Rectal smooth muscle tissue (tissue), 1 donor: ENCODE measurements at regions not wholly inside any gene's neighbourhood (a gene's known extent, or its start where the extent isn't known, plus 50 kb on each side); places are given as distances from the start of the nearest gene placed in this dataset.
"Not testable (repeated sequence)": the region's sequence is repeated elsewhere in the genome, so short reads cannot be mapped to it uniquely, and the experiment has no call there.

Experiments
- H3K27ac ChIP-seq: one replicate; pipeline ENCODE4 v1.7.0; 2013; ENCODE audit warnings: low read depth, low read length, inconsistent platforms
- H3K27me3 ChIP-seq: one replicate; pipeline ENCODE4 v1.7.0; 2013; ENCODE audit warnings: low read length; ENCODE audit not compliant: control insufficient read depth, insufficient read depth
- H3K36me3 ChIP-seq: one replicate; pipeline ENCODE4 v1.7.0; 2013; ENCODE audit warnings: low read length; ENCODE audit not compliant: control insufficient read depth, insufficient read depth
- H3K4me1 ChIP-seq: one replicate; pipeline ENCODE4 v1.7.0; 2013; ENCODE audit warnings: low read length; ENCODE audit not compliant: control insufficient read depth, insufficient read depth
- H3K4me3 ChIP-seq: one replicate; pipeline ENCODE4 v1.7.0; 2013; ENCODE audit warnings: low read length
- H3K9ac ChIP-seq: one replicate; pipeline ENCODE4 v1.7.0; 2013; ENCODE audit warnings: low read length

GRCh38 chr6:115121513-115121912 is 778.7 kb upstream of the HS3ST5 start:
- not testable (repeated sequence) for H3K27me3 ChIP-seq, H3K4me3 ChIP-seq, H3K36me3 ChIP-seq, H3K27ac ChIP-seq, H3K9ac ChIP-seq, H3K4me1 ChIP-seq

- Histone ChIP-seq H3K4me3 (no peak overlapping the region), H3K9ac (no peak overlapping the region), H3K36me3 (no peaks in the 10 kb centered on the region), H3K4me1 (no peaks in the 10 kb centered on the region), H3K27me3 (no peaks in the 10 kb centered on the region), H3K27ac (no peak overlapping the region)
Observed at GRCh38 chr6:115120391-115120790, 777.6 kb upstream of the HS3ST5 start.

GRCh38 chr6:115091461-115091860 is 748.6 kb upstream of the HS3ST5 start:
- H3K27ac ChIP-seq, result no peak overlapping the region
- H3K9ac ChIP-seq, result no peak overlapping the region
- H3K4me1 ChIP-seq, result no peaks in the 10 kb centered on the region

GRCh38 chr6:115078555-115078954 is 735.7 kb upstream of the HS3ST5 start:
- H3K4me3 ChIP-seq, result no peak overlapping the region
- no peak overlapping the region for H3K27ac ChIP-seq
- H3K4me1 ChIP-seq, result no peaks in the 10 kb centered on the region
- H3K9ac ChIP-seq, result no peak overlapping the region
- H3K36me3 ChIP-seq, result no peaks in the 10 kb centered on the region
- H3K27me3 ChIP-seq, result no peaks in the 10 kb centered on the region

More at GRCh38 chr6:115091461-115091860, 748.6 kb upstream of the HS3ST5 start:
- Histone ChIP-seq H3K36me3 (no peaks in the 10 kb centered on the region), H3K27me3 (no peaks in the 10 kb centered on the region), H3K4me3 (no peak overlapping the region)

GRCh38 chr6:115071962-115072361 is 729.1 kb upstream of the HS3ST5 start:
- Histone ChIP-seq H3K27me3 (no peaks in the 10 kb centered on the region), H3K9ac (no peak overlapping the region), H3K4me1 (no peaks in the 10 kb centered on the region)

GRCh38 chr6:115067690-115068447 is 725.0 kb upstream of the HS3ST5 start:
- Histone ChIP-seq H3K4me3 (no peak overlapping the region), H3K27me3 (no peaks in the 10 kb centered on the region), H3K36me3 (no peaks in the 10 kb centered on the region), H3K9ac (no peak overlapping the region), H3K27ac (no peak overlapping the region), H3K4me1 (no peaks in the 10 kb centered on the region)

More at GRCh38 chr6:115071962-115072361, 729.1 kb upstream of the HS3ST5 start:
- no peaks in the 10 kb centered on the region for H3K36me3 ChIP-seq
- no peak overlapping the region for H3K27ac ChIP-seq
- H3K4me3 ChIP-seq, result no peak overlapping the region

- no peaks in the 10 kb centered on the region for H3K27me3 ChIP-seq
- H3K9ac ChIP-seq, result no peak overlapping the region
- no peaks in the 10 kb centered on the region for H3K36me3 ChIP-seq
- no peak overlapping the region for H3K4me3 ChIP-seq
- no peak overlapping the region for H3K27ac ChIP-seq
- no peaks in the 10 kb centered on the region for H3K4me1 ChIP-seq
Observed at GRCh38 chr6:115064680-115065079, 721.9 kb upstream of the HS3ST5 start.

- no peaks in the 10 kb centered on the region for H3K27me3 ChIP-seq
- no peak overlapping the region for H3K27ac ChIP-seq
- no peaks in the 10 kb centered on the region for H3K36me3 ChIP-seq
- no peak overlapping the region for H3K9ac ChIP-seq
- no peaks in the 10 kb centered on the region for H3K4me1 ChIP-seq
- no peak overlapping the region for H3K4me3 ChIP-seq
Observed at GRCh38 chr6:115060581-115060980, 717.8 kb upstream of the HS3ST5 start.

- Histone ChIP-seq H3K36me3 (no peaks in the 10 kb centered on the region), H3K4me3 (no peak overlapping the region), H3K9ac (no peak overlapping the region), H3K4me1 (no peaks in the 10 kb centered on the region), H3K27ac (no peak overlapping the region), H3K27me3 (no peaks in the 10 kb centered on the region)
Observed at GRCh38 chr6:115058414-115059211, 715.8 kb upstream of the HS3ST5 start.

- Histone ChIP-seq H3K27me3 (no peaks in the 10 kb centered on the region), H3K4me1 (no peaks in the 10 kb centered on the region), H3K36me3 (no peaks in the 10 kb centered on the region), H3K27ac (no peak overlapping the region), H3K4me3 (no peak overlapping the region), H3K9ac (no peak overlapping the region)
Observed at GRCh38 chr6:115055579-115055978, 712.8 kb upstream of the HS3ST5 start.

GRCh38 chr6:115054242-115054641 is 711.4 kb upstream of the HS3ST5 start:
- not testable (repeated sequence) for H3K4me3 ChIP-seq, H3K27me3 ChIP-seq, H3K27ac ChIP-seq, H3K36me3 ChIP-seq, H3K4me1 ChIP-seq, H3K9ac ChIP-seq

GRCh38 chr6:115053169-115053860 is 710.5 kb upstream of the HS3ST5 start:
- H3K27ac ChIP-seq, result no peak overlapping the region
- no peak overlapping the region for H3K4me3 ChIP-seq
- no peaks in the 10 kb centered on the region for H3K27me3 ChIP-seq
- no peaks in the 10 kb centered on the region for H3K36me3 ChIP-seq
- no peaks in the 10 kb centered on the region for H3K4me1 ChIP-seq
- H3K9ac ChIP-seq, result no peak overlapping the region
